ENCODE measurements at regions not wholly inside any gene's neighbourhood (a gene's known extent, or its start where the extent isn't known, plus 50 kb on each side); places are given as distances from the start of the nearest gene placed in this dataset.

DNA sequence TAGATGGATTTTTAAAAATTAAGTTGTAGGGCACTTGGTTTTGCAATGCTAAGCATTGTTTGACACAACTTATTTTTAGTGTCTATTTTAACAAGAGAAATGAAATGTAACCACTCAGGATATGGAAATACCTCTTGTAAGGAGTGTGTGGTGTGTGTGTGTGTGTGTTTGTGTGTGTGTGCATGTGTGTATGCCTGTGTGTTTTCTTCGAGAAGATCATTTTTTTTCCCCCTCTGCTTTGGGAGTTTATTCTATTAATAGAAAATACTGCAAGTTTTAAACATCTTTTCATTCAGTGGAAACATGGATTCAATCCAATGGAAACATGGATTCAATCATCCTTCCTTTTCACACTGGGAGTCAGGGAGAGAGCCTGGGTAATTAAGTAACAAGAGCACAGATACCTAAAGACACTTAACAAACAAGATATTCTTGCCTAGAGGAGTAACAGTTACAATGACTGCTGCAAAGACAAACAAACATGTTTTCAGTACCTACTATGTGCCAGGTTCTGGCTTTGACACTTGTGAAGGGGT is 567.2 kb upstream of the TBL1XR1 start:
- TF ChIP-seq, protein P1, sequence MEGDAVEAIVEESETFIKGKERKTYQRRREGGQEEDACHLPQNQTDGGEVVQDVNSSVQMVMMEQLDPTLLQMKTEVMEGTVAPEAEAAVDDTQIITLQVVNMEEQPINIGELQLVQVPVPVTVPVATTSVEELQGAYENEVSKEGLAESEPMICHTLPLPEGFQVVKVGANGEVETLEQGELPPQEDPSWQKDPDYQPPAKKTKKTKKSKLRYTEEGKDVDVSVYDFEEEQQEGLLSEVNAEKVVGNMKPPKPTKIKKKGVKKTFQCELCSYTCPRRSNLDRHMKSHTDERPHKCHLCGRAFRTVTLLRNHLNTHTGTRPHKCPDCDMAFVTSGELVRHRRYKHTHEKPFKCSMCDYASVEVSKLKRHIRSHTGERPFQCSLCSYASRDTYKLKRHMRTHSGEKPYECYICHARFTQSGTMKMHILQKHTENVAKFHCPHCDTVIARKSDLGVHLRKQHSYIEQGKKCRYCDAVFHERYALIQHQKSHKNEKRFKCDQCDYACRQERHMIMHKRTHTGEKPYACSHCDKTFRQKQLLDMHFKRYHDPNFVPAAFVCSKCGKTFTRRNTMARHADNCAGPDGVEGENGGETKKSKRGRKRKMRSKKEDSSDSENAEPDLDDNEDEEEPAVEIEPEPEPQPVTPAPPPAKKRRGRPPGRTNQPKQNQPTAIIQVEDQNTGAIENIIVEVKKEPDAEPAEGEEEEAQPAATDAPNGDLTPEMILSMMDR (IDR thresholded peaks at IDR 0.05): no peak
- no peak for TF ChIP-seq POLR2A (IDR thresholded peaks at IDR 0.05)

Measured in thyroid gland (tissue), 4 donors.